AML-193 (cell line): ENCODE measurements at regions not wholly inside any gene's neighbourhood (a gene's known extent, or its start where the extent isn't known, plus 50 kb on each side); places are given as distances from the start of the nearest gene placed in this dataset.

Experiments used
- DNase-seq, 2 experiments: peaks; one replicate each; lab custom pipeline; 2025; lab: John Stamatoyannopoulos, UW

- DNase-seq = no peak
Measured at GRCh38 chr12:23464241-23464812, 485.1 kb downstream of the SOX5 start.

GRCh38 chr12:23472329-23472971 lies 477.0 kb downstream of the SOX5 start:
- DNase-seq = no peak

GRCh38 chr12:23473071-23473470 lies 476.4 kb downstream of the SOX5 start:
- DNase-seq = no peak

GRCh38 chr12:23474438-23474976 lies 475.0 kb downstream of the SOX5 start:
- no peak for DNase-seq
